ENCODE measurements at regions not wholly inside any gene's neighbourhood (a gene's known extent, or its start where the extent isn't known, plus 50 kb on each side); places are given as distances from the start of the nearest gene placed in this dataset.

DNA sequence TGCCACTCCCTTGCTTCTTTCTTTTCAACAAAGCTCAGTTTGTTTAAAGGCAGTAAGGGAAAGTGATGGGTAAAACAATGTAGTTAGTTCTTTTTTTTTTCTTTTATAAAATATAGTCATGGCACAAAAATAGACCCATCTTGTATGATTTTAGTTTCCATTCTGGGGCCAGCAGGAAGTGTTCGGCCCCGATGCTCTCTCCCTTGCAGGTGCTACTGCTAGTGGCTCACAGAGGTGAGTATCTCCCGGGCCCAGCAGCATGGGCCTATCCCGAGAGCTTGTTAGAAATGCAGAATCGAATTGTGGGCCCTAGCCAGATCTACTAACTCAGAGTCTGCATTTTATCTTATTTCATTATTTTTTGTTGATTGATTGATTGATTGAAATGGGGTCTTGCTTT lies 78.7 kb downstream of the SYNE3 start:
- TF ChIP-seq, protein P1, sequence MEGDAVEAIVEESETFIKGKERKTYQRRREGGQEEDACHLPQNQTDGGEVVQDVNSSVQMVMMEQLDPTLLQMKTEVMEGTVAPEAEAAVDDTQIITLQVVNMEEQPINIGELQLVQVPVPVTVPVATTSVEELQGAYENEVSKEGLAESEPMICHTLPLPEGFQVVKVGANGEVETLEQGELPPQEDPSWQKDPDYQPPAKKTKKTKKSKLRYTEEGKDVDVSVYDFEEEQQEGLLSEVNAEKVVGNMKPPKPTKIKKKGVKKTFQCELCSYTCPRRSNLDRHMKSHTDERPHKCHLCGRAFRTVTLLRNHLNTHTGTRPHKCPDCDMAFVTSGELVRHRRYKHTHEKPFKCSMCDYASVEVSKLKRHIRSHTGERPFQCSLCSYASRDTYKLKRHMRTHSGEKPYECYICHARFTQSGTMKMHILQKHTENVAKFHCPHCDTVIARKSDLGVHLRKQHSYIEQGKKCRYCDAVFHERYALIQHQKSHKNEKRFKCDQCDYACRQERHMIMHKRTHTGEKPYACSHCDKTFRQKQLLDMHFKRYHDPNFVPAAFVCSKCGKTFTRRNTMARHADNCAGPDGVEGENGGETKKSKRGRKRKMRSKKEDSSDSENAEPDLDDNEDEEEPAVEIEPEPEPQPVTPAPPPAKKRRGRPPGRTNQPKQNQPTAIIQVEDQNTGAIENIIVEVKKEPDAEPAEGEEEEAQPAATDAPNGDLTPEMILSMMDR (IDR thresholded peaks at IDR 0.05), result no peak
- Mint-ChIP-seq H3K9me3 (no peaks in the 10 kb centered on the region), H3K36me3 (ENCODE audit: low read depth) (peaks cover 17% of the 10 kb centered on the region; the same call in 1 of the 2 replicates), H3K4me1 (ENCODE audit: low read depth) (peaks cover 30% of the 10 kb centered on the region), H3K27me3 (ENCODE audit: insufficient read depth) (no peaks in the 10 kb centered on the region; the same call in 1 of the 2 replicates), H3K27ac (no peak overlapping the region), H3K4me3 (no peak overlapping the region)
- DNase-seq, result no peak

DNA sequence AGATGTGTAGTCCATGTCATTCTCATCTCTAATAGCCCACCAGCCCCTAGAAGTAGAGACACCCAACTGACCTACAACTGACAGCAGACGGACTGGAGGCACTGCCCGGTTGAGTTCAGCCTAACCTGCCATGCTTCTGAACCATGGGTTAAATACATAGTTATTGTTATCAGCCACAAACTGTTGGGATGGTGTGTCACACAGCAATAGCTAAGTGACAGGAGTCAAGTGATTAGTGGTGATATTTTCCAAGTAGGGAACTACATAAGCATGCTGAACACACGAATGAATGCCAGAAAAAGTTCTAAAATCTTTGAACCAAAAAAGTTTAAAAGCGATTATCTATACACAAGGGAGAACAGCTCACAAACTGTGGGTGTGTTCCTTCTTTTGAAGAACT lies 80.1 kb downstream of the SYNE3 start:
- Mint-ChIP-seq H3K36me3 (ENCODE audit: low read depth) (peaks cover 17% of the 10 kb centered on the region; the same call in 1 of the 2 replicates), H3K4me1 (ENCODE audit: low read depth) (peaks cover 20% of the 10 kb centered on the region), H3K9me3 (no peaks in the 10 kb centered on the region), H3K27me3 (ENCODE audit: insufficient read depth) (no peaks in the 10 kb centered on the region; the same call in 1 of the 2 replicates), H3K27ac (no peak overlapping the region; the same call in 1 of the 2 replicates), H3K4me3 (no peak overlapping the region)
- TF ChIP-seq, protein P1 (IDR thresholded peaks at IDR 0.05), result no peak
- DNase-seq, result no peak

DNA sequence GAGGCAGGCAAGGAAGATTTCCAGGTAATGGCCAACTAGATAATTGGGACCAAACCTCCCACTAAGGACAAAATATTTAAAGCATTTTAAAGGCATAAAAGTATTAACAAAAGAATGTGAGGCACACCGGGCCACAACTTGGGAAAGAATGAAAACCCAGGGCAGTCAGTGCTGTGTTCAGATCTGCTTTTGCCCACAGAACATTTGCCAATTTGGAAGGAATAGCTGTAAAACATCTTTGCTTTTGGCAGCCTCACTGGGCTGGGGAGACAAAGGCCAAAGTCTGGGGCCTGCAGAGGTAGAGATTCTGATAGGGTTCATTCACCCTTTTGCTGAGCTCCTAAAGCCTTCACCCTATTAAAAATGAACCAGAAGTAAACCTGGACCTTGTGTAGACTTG lies 82.3 kb downstream of the SYNE3 start:
- TF ChIP-seq, protein P1 (IDR thresholded peaks at IDR 0.05), result no peak
- peaks cover 17% of the 10 kb centered on the region; the same call in 1 of the 2 replicates for H3K36me3 Mint-ChIP-seq (ENCODE audit: low read depth)
- no peak overlapping the region for H3K27ac Mint-ChIP-seq
- H3K27me3 Mint-ChIP-seq (ENCODE audit: insufficient read depth), result no peaks in the 10 kb centered on the region; the same call in 1 of the 2 replicates
- DNase-seq, result no peak
- H3K4me1 Mint-ChIP-seq (ENCODE audit: low read depth), result peaks cover 8% of the 10 kb centered on the region; the same call in 1 of the 2 replicates
- no peak overlapping the region for H3K4me3 Mint-ChIP-seq
- no peaks in the 10 kb centered on the region for H3K9me3 Mint-ChIP-seq

DNA sequence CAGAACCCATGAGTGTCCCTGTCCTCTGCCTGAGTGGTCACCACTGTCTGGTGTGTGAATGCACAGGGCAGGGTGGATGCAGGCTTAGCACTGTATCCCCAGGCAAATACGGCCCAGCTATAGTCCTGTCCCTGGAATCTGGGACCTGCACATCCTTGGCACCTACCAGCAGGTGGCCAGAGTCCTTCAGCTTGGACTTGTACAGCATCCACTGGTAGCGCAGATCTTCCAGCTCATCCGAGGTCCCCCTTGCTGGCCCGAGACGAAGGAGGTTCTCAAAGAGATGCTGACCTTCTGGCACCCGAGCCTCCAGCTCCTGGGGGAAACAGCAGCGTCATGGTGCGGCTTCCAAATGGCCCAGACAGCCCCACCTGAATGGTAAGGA lies 83.4 kb downstream of the SYNE3 start:
- Mint-ChIP-seq H3K9me3 (no peaks in the 10 kb centered on the region), H3K4me1 (ENCODE audit: low read depth) (peaks cover 8% of the 10 kb centered on the region; the same call in 1 of the 2 replicates), H3K4me3 (no peak overlapping the region), H3K27me3 (ENCODE audit: insufficient read depth) (no peaks in the 10 kb centered on the region; the same call in 1 of the 2 replicates), H3K36me3 (ENCODE audit: low read depth) (peaks cover 17% of the 10 kb centered on the region; the same call in 1 of the 2 replicates), H3K27ac (no peak overlapping the region)
- DNase-seq, result no peak
- TF ChIP-seq, protein P1 (IDR thresholded peaks at IDR 0.05), result no peak

DNA sequence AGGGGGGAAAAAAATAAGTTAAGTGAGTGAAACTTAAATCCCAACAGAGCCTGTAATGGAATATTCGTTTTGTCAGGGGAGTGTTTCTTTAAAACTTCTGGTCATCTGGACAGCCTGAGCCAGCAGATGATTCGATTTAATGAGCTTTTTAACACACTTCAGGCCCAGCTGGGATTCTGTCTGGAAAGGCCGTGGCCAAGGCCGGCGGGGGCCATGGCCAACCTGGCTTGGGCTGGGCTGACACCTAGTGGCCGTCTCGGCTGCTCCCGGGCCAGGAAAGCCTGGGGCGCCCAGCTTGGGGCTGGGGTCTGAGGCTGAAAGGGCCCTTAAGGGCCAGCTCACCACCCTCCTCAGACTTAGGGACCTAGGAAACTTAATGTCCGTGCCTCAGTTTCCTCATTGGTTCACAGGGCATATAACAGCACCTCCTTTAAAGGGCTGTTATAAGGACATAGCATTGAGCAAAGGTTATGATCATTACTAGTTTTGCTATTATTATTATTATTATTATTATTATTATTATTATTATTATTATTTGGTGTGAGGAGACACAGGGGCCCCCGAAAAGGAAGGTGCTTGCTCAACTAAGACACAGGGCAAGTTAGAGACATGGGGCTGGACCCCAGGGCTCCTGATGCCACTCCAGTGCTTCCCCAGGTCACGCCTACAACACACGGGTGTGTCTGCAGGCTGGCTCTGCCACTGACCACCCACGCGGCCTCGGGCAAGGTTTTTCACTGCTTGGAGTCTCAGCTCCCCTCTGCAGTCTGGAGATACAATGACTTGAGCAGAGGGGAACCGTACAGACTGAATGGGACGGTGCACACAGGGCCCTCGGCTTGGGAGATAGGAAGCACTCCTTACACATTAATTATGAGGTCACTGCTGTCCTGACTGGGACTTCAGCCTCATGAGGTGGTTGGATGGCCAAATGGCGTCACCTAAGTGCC lies 84.0 kb downstream of the SYNE3 start:
- H3K4me1 Mint-ChIP-seq (ENCODE audit: low read depth), result peaks cover 11% of the 10 kb centered on the region
- H3K36me3 Mint-ChIP-seq (ENCODE audit: low read depth), result peaks cover 22% of the 10 kb centered on the region
- TF ChIP-seq, protein P1 (IDR thresholded peaks at IDR 0.05), result peak; percentile 82
- DNase-seq, result no peak
- H3K9me3 Mint-ChIP-seq, result no peaks in the 10 kb centered on the region
- H3K4me3 Mint-ChIP-seq, result no peak overlapping the region
- H3K27me3 Mint-ChIP-seq (ENCODE audit: insufficient read depth), result no peaks in the 10 kb centered on the region; the same call in 1 of the 2 replicates
- H3K27ac Mint-ChIP-seq, result no peak overlapping the region

Measured in HFFc6 (cell line).